Stimulated activated naive CD8-positive, alpha-beta T cell treated with anti-CD3 and anti-CD28 coated beads, Interleukin-15, Interleukin-2, amounts not matched to agents 100 U/mL and 50 U/mL, for 24 hours (primary cell): ENCODE measurements at regions not wholly inside any gene's neighbourhood (a gene's known extent, or its start where the extent isn't known, plus 50 kb on each side); places are given as distances from the start of the nearest gene placed in this dataset.
"Not testable (repeated sequence)": the region's sequence is repeated elsewhere in the genome, so short reads cannot be mapped to it uniquely, and the experiment has no call there.

Source experiments
- ATAC-seq: fragments of 150-1000 bp; cut with Tn5 transposase; one replicate; pipeline ENCODE4 v1.10.0; 2021
- DNase-seq: peaks from one replicate; pipeline ENCODE4 v3.0.0; 2021

DNA sequence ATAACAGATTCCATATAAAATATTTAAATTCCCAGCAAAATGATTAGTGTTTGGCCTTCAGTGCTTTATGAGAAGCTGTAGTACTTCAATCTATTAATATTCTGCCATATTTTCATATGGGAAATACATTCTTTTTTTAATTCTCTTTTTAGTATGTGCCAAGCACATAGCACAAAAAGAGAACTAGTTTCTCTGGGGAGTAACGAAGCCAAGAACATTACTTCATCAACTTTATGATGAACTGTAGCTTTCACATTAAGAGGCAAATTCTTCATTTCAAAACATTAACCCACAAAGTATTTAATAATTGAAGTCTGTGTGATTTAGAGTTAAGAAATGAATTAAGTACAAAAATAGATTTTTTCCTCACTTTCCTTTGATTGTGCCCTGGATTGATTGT, 281.0 kb upstream of the EYS start:
- DNase-seq (no peak), ATAC-seq (no peak)

DNA sequence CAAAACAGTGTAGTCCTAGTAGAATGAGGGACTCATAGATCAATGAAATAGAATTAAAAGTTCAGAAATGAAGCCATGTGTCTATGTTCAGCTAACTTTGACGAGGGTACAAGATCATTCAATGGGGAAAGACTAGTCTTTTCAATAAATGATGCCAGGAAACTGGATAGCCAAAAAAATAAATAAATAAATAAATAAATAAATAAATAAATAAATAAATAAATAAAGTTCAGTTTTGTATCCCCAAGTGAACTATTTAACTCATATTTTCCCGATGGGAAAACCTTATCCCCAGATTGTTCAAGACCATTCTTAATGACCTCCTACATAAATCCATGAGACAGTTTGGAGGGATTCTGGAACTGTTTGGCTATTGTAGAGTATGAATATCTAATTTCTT, 277.1 kb upstream of the EYS start:
- DNase-seq (no peak), ATAC-seq (no peak)

DNA sequence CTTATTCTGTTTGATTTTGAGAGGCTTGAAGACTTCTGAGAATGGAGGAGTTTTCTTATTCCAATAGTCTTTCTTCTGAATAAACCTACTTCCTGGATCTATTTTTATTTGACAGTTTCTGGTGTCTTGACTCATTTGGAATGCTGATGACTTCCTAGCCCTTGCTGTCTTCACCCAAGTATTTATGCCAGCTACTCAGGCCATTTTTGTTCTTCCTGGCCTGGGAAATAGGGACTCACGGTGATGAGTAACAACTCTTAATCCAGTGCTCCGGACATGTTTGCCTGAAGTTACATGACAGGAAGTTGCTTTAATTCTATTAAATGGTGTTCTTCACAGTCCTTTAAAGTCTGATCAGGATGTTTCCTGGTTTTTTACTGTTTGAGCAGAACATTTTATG, 272.1 kb upstream of the EYS start:
- ATAC-seq = no peak
- DNase-seq = no peak

DNA sequence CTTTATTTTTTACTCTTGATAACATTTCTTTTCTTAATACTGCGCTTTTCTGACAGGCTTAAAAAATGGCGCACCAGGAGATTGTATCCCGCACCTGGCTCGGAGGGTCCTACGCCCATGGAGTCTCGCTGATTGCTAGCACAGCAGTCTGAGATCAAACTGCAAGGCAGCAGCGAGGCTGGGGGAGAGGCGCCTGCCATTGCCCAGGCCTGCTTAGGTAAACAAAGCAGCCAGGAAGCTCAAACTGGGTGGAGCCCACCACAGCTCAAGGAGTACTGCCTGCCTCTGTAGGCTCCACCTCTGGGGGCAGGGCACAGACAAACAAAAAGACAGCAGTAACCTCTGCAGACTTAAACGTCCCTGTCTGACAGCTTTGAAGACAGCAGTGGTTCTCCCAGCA, 264.2 kb upstream of the EYS start:
- not testable (repeated sequence) for ATAC-seq, DNase-seq

DNA sequence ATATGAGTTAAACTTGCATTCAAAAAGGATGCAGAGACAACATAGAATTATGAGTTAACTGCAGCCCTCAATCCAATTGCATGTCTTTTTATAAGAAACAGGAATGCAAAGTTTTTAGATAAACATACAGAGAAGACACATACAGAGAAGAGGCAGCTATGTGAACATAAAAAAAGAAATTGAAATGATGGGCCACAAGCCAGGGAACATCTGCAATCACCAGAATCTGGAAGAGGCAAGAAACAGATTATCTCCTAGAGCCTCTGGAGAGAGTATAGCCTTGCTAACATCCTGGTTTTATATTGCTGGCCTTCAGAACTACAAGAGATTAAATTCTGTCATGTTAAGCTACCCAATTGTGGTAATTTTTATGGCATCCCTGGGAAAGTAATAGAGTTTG, 257.2 kb upstream of the EYS start:
- ATAC-seq = no peak

DNA sequence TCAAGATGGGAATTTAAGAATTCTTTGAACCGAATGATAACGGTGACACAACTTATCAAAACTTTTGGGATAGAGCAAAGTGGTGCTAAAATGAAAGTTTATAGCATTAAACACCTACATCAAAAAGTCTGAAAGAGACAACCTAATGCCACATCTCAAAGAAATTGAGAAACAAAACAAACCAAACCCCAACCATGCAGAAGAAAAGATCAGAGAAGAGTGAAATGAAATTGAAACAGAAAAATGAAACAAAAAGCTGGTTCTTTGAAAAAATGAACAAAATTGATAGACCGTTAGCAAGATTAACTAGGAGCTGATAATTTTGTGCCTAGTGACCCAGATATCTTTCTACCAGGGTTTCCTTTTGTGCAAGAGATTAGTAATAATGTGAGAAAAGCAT, 248.0 kb upstream of the EYS start:
- ATAC-seq = no peak
- no peak for DNase-seq

More for the DNA sequence above, 257.2 kb upstream of the EYS start:
- no peak for DNase-seq

DNA sequence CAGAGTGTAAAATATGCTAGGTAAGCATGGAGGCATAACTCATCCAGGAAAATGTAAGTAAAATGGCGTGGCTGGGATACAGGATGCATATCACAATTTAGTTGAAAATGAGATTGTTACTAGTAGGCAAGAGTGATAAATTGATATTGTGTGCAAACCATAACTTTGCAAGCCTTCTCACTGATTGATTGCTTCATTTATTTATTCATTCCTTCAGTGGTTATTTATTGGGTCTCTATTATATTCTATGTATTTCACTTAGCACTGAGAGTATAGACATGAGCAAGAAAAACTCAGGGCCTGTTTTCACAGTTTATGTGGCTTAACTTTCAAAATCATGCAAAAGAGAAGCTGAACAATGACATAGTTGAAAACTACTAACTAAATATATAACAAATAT, 241.0 kb upstream of the EYS start:
- no peak for DNase-seq
- ATAC-seq = no peak

DNA sequence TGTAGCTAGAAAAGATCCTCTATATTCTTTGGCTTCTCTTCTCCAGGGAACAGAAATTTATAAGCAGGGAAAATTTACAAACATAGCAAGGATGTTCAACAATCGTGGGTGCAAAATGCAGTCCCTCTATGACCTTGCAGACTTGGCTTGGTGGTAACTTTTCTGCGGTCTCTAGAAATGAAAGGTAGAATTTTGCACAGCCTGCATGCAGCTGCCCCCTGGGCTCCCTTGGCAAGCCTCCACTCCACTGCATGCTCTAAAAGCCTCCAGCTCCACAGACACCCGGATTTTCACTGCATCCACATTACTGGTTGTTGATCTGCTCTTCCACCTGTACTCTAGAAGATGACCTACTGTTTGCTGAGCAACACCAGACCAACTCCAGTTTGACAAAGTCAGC, 236.5 kb upstream of the EYS start:
- no peak for DNase-seq
- ATAC-seq = no peak

DNA sequence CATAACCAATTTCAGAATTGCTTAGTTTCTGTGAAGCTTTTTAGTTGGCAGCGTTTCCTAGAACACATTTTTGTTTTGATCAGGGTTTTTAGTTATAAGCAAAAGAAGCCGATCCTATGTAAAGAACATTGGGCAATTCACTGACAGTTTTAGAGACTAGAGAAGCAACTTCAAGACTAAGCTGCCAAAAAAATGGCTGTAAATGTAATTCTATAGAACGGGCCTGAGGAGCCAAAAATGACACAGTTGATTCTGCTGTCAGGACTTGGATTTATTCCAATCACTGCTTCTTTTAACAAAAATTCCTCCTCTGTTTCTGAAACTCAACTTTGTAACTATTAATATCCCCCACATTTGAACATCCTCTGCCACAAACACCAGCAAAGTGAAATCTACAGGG, 236.0 kb upstream of the EYS start:
- ATAC-seq (no peak), DNase-seq (no peak)

DNA sequence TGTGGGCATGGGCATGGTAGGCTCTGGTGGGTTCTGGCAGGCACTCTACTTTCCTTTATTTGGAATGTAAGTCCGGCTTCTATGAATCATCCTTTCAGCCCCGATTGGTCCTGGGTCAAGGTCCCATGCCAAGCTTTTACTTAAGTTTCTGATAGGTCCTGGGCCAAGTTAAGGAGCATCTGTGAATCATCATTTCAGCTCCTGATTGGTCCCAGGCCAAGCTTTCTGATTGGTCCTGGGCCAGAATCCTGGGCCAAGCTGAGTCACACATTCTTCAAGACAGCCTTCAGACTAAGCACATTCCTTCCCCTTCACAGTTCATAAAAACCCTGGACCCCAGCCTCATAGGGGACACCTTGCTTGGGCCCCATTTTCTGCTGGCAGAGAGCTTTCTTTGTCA, 231.0 kb upstream of the EYS start:
- ATAC-seq (no peak), DNase-seq (no peak)

DNA sequence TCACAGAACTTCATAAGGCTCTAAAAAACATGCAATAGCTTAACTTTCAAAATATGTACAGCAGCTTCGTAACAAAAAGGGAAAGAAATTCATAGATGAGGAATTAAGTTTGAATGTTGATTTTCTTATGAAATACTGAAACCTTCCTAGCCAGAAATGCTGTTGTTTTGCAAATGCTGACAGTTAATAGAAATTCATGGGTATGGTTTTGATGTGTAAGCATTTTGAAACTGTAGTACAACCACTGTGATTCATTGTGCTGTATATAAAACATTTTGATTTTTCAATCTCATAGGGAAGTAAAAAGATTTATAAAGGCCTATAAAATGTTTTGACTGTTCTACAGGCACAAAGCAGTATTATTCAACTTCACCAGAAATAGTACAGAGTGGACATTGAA, 228.4 kb upstream of the EYS start:
- no peak for DNase-seq
- no peak for ATAC-seq

DNA sequence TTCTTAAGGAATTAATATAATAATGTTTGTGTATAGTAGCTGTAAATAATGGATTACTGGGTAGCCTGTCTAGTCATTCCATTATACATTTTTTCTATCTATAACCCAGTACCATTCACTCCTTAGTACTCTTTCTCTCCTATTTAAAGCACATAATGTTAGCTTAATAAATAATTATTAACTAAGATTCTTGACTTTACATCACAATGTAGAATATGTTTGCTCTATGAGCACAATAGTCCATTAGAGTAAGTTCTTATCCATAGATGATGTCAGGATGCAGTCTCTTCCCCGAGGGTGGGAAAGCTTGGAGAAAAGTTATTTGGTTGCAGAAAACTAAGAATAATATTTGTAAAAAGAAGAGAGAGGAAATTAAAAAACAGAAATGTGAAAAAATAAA, 226.4 kb upstream of the EYS start:
- no peak for DNase-seq
- no peak for ATAC-seq

DNA sequence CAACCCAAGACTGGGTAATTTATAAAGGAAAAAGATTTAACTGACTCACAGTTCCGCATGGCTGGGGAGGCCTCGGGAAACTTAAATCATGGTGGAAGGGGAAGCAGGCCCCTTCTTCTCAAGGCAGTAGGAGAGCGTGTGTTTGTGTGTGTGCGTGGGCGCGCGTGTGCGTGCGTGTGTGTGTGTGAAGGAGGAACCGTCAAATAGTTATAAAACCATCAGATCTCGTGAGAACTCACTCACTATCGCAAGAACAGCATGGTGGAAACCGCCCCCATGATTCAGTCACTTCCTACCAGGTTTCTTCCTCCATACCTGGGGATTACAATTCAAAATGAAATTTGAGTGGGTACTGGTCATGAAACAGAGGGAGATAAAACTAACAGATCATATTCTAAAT, 220.1 kb upstream of the EYS start:
- ATAC-seq (no peak), DNase-seq (no peak)

DNA sequence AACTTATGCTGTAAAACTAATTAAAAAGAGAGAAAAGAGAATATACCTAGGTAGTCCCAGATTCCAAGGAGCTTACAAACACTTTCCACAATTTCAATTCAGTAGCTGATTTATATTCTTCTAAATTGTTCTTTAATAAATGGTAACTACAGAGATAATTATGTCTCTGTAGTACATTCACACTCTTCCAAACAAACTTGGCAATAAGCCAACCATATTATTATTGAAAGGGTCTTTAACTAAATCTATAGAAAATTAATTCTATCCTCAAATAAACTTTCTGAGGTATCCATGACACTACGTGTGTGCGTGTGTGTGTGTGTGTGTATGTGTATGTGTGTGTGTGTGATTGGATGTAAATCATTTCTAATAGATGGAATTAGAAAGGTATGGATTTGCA, 217.4 kb upstream of the EYS start:
- no peak for ATAC-seq
- no peak for DNase-seq

DNA sequence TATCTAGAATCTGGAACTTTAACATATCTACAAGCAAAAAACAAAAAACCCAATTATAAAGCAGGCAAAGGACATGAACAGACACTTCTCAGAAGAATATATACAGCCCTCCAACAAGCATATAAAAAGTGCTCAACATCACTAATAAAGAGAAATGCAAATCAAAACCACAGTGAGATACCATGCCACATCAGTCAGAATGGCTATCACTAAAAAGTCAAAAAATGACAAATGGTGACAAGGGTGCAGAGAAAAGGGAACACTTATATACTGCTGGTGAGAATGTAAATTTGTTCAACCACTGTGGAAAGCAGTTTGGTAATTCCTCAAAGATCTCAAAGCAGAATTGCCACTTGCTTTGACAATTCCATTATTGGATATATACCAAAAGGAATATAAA, 215.0 kb upstream of the EYS start:
- ATAC-seq (no peak), DNase-seq (no peak)

DNA sequence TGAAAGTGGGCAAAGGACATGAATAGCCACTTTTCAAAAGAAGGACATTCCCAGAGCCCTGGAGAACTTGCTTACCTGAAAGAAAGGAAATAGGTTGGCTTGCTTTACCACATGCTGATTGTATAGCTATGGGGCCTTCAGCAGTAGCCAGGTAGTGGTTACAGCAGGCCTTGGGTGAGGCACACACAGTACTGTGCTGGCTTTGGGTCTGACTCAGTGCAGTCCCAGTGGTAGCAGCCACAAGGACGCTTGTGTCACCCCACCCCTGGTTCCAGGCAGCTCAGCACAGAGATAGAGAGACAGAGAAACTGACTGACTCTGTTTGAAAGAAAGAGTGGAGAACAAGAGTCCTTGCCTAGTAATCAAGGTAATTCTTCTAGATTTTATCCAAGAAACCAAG, 201.0 kb upstream of the EYS start:
- no peak for DNase-seq
- no peak for ATAC-seq

DNA sequence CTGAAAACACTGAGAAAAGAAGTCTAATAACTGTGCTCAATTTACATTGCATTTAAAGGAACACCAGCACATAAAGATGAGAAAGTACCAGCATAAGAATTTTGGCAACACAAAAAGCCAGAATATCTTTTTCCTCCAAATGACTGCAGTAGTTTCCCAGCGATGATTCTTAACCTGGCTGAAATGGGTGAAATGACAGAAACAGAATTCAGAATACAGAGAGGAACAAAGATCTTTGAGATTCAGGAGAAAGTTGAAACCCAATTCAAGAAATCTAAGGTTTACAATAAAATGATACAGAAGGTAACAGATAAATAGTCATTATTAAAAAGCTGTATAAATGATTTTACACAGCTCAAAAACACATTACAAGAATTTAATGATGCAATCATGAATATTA, 197.0 kb upstream of the EYS start:
- DNase-seq = no peak

DNA sequence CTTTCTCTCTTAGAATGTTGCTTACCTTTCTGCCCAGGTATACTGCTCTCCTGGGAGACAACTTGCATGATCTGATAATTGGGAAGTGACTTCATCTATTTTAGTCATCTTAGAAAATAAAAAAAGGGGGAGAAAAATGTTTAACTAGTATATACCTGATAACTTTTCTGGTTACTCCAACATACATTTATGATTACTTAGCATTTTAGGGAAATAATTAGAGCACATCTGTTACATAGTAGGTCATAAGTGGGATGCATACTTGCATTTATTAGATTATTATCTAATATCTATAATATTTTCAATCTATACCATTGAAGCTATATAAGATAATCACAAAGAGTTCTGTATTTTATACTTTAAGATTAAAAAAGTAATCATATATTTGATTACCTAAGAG, 193.9 kb upstream of the EYS start:
- DNase-seq = no peak
- ATAC-seq = no peak

More for the DNA sequence above, 197.0 kb upstream of the EYS start:
- ATAC-seq = no peak

DNA sequence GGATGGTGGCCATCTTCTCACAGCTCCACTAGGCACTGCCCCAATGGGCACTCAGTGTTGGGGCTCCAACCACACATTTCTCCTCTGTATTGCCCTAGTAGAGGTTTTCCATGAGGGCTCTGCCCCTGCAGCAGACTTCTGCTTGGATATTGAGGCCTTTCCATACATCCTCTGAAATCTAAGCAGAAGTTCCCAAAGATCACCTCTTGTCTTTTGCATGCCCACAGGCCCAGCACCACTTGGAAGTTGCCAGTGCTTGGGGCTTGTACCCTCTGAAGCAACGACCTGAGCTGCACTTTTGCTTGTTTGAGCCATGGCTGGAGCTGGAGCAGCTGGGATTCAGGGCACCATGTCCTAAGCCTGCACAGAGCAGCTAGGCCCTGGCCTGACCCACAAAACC, 189.1 kb upstream of the EYS start:
- no peak for DNase-seq
- ATAC-seq = no peak

DNA sequence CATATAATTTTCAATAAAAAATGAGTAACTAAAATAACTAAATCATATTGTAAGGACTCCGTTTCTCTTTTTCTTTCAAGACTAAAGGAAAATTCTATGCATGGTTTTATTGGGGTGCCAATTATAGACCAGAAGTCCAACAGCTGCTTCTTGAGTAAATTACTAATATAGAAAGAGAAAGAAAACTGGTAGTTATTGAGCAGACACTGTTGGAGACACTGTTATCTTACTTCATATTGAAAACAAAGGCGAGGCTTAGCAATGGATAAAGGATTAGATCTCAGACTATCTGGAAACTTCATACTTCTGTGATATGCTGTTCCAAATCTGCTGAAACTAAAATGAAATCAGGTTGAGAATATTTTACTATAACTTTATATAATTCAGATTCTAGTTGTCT, 169.6 kb upstream of the EYS start:
- DNase-seq = no peak
- ATAC-seq = no peak

DNA sequence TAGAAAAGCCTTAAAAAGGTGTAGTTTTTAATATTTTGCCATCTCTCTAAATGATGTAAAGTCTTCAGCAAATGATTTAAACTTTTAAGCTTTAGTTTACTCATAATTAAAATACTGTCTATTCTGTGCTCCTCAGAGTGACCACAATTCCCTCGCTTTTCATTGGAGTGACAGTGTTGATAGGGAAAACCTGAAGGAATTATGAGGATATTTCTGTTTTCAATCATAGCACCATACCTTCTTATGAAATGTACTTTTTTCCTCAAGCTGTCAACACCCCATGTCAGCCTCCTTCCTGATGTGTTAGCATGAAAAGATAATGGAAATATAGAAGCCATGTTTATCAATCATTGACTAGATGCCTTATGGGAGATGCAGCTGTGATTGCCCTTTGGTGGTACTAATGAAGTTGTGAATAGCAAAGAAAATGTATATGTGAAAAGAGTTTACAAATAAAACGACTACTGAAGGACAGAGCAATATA, 145.4 kb upstream of the EYS start:
- no peak for ATAC-seq
- DNase-seq = no peak

DNA sequence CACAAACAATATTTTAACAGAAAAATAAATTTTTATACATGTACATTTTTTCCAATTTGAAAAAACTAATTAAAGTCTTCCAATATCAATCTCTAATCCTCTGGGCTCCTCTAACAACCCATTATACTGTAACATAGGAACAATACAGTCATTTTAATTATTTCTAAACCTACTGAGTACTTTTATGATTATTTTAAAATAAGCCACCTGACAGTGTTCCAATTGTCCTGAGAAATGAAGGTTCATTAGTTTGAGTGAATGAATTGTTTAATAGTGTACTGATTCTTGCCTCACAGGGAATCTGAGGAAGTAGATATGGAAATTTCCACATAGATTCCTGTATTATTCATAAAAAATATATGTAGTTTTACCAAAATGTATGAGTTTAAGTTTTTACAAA, 123.1 kb upstream of the EYS start:
- no peak for ATAC-seq
- no peak for DNase-seq

DNA sequence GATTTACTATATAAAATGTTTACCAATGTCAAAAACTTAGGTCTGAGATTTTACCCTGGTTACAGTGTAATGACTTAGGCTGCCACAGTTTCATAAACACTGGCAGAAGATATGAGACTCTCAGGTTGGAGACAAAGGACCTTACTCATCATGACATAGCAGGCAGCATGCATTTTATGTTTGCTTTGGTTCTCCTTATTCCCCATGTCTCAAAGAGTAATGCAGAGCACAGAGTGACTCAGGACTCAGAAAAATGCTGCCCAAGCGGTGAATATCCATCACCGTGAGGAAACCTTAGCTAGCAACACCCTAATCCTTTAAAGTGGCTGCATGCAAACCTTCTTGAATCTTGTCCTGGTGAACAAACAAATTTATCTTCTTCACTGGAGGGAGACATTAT, 112.1 kb upstream of the EYS start:
- DNase-seq (no peak), ATAC-seq (no peak)

DNA sequence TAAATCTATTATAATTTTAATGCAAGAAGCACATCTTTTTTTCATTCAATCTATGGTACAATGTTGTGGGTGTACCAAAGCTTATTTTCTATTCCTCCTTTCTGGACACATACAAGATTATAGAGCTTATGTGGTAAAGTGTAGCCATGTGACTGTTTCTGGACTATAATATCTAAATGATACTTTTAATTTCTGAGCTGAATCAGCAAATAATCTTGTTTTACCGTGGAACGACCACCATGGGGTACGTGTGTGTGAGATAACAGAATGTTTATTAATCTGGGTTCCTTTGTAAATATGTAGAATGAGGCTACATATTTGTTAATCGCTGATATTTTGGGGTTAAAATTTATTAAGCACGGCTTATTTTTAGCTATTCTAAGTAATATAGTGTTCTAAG, 111.5 kb upstream of the EYS start:
- no peak for ATAC-seq
- DNase-seq = no peak

DNA sequence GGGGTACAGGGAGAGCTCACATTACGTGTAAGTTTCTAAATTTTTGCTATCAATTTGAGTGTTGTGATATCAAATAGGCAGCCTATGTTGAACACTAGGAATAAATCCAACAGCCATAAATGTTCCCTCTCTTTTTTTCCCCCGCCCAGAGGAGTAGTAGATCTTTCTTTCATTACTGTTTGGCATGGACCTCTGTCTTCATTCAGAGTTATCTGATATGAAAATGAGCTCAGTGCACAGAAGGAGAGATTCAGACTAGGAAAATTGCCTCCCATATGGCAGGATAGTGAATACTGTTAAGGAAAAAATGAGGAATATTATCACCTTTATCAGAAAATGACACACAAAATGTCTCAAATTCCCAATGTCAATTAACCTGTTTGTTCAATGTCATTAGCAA, 110.0 kb upstream of the EYS start:
- DNase-seq (no peak), ATAC-seq (no peak)

DNA sequence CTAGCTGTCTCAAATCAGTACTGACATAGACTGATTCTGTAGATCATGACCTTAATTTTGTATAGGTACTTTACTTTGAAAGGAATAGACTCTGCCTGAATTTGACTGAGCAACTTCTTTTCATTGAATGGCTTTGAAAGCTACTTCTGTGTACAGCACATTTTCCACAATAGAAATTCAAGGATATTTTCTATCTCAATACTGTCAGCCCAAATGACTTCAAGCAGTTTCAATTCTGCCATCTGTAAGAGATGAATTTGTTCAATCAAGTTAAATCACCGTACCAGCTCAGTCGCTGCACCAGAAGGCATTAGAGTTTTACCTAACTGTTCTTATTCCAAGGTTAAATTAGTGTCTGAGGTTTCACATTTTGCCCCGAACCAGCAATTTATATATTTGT, 107.0 kb upstream of the EYS start:
- no peak for ATAC-seq

More for the DNA sequence above, 107.0 kb upstream of the EYS start:
- DNase-seq = no peak
